HEK293 (cell line): ENCODE measurements at regions not wholly inside any gene's neighbourhood (a gene's known extent, or its start where the extent isn't known, plus 50 kb on each side); places are given as distances from the start of the nearest gene placed in this dataset.

ENCODE experiments used
- CTCF ChIA-PET: fragments of 350-600 bp; formaldehyde crosslinking; extraction: SDS; loops from one replicate; lab custom pipeline; 2021; ENCODE audit warnings: antibody characterized with exemption; lab: Yijun Ruan, JAX
- POLR2A ChIA-PET: fragments of 300-600 bp; formaldehyde crosslinking; extraction: SDS; loops from one replicate; lab custom pipeline; 2020; ENCODE audit warnings: antibody characterized with exemption, inconsistent platforms; lab: Yijun Ruan, JAX
- H3K27ac ChIP-seq: fragments of 200-500 bp; sonication (Bioruptor generic); 2 replicates; pipeline ENCODE4 v1.5.1; 2014; ENCODE audit warnings: low read depth, low read length, control low read depth, inconsistent platforms; ENCODE audit errors: extremely low read depth
- H3K36me3 ChIP-seq, 2 experiments: fragments of 200-500 bp in 1 of 2; sonication (Bioruptor generic) in 1 of 2; 1 replicate in 1 of 2; 2 replicates in 1 of 2; pipeline ENCODE4 v1.5.1; 2014 to 2017; ENCODE audit warnings: inconsistent platforms in 2 of 2, low read length in 2 of 2; ENCODE audit not compliant: control insufficient read depth in 2 of 2, insufficient read depth in 1 of 2
- H3K4me1 ChIP-seq: fragments of 200-500 bp; sonication (Bioruptor generic); 2 replicates; pipeline ENCODE4 v1.5.1; 2014; ENCODE audit warnings: mild to moderate bottlenecking, low read length, inconsistent platforms; ENCODE audit not compliant: control insufficient read depth, insufficient read depth
- H3K4me3 ChIP-seq: 2 replicates; pipeline ENCODE4 v1.5.1; 2011; ENCODE audit warnings: low read depth, mild to moderate bottlenecking, control low read depth, low read length, moderate library complexity
- H3K9me3 ChIP-seq: fragments of 200-500 bp; sonication (Bioruptor generic); 2 replicates; pipeline ENCODE4 v1.5.1; 2014; ENCODE audit warnings: low read depth, low read length, inconsistent platforms; ENCODE audit not compliant: control insufficient read depth, insufficient read depth
- EGR2 ChIP-seq: fragments of 450-650 bp; formaldehyde crosslinking; IDR thresholded peaks from 2 replicates; pipeline ENCODE4 v1.5.1; 2016; ENCODE audit warnings: low read depth, missing biosample characterization, missing genetic modification characterization
- RBAK ChIP-seq: fragments of 450-650 bp; formaldehyde crosslinking; IDR thresholded peaks from 2 replicates; pipeline ENCODE4 v1.5.1; 2016; ENCODE audit warnings: missing biosample characterization, missing genetic modification characterization
- ZBTB21 ChIP-seq: fragments of 450-650 bp; formaldehyde crosslinking; IDR thresholded peaks from 2 replicates; pipeline ENCODE4 v1.5.1; 2017; ENCODE audit warnings: missing biosample characterization, missing genetic modification characterization
- ZBTB7A ChIP-seq: fragments of 450-650 bp; formaldehyde crosslinking; IDR thresholded peaks from 2 replicates; pipeline ENCODE4 v1.5.1; 2016; ENCODE audit warnings: low read depth, missing biosample characterization, missing genetic modification characterization
- ZFHX2 ChIP-seq: fragments of 450-650 bp; formaldehyde crosslinking; conservative IDR thresholded peaks from 2 replicates; pipeline ENCODE4 v1.5.1; 2016; ENCODE audit warnings: missing biosample characterization, missing genetic modification characterization
- ZFP69B ChIP-seq: fragments of 450-650 bp; formaldehyde crosslinking; IDR thresholded peaks from 2 replicates; pipeline ENCODE4 v1.5.1; 2016; ENCODE audit warnings: missing biosample characterization, missing genetic modification characterization
- ZNF24 ChIP-seq: fragments of 450-650 bp; formaldehyde crosslinking; IDR thresholded peaks from 2 replicates; pipeline ENCODE4 v1.5.1; 2016; ENCODE audit warnings: missing biosample characterization, missing genetic modification characterization
- ZNF302 ChIP-seq: fragments of 450-650 bp; formaldehyde crosslinking; IDR thresholded peaks from 2 replicates; pipeline ENCODE4 v1.5.1; 2016; ENCODE audit warnings: missing biosample characterization, missing genetic modification characterization, low read depth
- ZNF521 ChIP-seq: fragments of 450-650 bp; formaldehyde crosslinking; IDR thresholded peaks from 2 replicates; pipeline ENCODE4 v1.5.1; 2017; ENCODE audit warnings: missing biosample characterization, mild to moderate bottlenecking, missing genetic modification characterization
- ZNF660 ChIP-seq: fragments of 450-650 bp; IDR thresholded peaks from 2 replicates; pipeline ENCODE4 v1.5.1; 2018; ENCODE audit warnings: missing biosample characterization, mild to moderate bottlenecking, missing genetic modification characterization
- ZNF792 ChIP-seq: fragments of 450-650 bp; formaldehyde crosslinking; IDR thresholded peaks from 2 replicates; pipeline ENCODE4 v1.5.1; 2016; ENCODE audit warnings: missing biosample characterization, missing genetic modification characterization
- TF ChIP-seq, protein P1 (sequence below): fragments of 450-650 bp; formaldehyde crosslinking; IDR thresholded peaks from 2 replicates; pipeline ENCODE4; 2016; ENCODE audit warnings: missing biosample characterization, missing genetic modification characterization
- TF ChIP-seq, protein P2 (sequence below): fragments of 450-650 bp; formaldehyde crosslinking; IDR thresholded peaks from 2 replicates; pipeline ENCODE4 v1.5.1; 2016; ENCODE audit warnings: missing biosample characterization, missing genetic modification characterization

DNA sequence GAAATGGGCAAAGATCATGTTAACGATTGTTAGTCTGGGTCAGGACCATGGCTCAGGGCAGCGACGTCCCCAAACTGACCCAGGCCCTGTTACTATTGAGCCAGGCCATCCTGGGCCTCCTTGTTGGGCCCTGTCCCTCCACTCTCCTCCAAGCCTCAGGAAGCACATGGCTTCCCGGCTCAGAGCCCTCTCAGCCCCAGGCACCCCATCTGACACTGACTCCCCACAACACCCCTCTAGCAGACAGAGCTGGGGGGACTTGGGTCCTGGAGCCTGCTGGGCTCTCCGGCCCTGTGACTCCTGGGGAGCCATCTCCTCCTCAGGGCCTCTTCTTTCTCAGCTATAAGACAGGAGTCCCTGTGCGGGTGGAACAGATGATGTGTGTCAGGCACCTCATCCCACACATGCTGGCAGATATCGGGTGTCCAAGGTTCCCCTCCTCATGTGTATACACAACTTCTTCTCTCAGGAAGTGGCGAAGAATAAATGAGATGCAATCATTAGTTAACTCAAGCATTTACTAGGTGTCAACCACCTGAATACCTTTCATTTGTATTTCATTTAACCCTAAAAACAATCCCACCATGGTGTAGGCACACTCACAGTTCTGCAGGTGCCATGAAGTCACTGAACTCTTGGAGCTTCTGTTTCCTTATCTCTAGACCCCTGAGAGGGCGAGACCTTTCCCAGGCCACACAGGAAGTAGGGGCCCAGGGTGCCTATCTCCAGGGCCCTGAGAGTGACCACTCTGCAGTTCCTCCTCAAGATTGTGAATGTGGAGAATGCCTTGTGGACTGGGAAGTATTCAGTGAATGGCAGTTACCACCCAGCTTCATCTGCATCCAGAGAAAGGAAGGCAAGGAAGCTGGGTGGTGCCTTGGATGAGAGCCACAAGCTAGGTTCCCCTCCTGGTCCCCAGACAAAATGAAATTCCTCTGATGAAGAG lies 282.5 kb upstream of the TLE3 start:
- Histone ChIP-seq H3K36me3 (no peaks in the 10 kb centered on the region), H3K4me1 (peaks cover 2% of the 10 kb centered on the region; the same call in 1 of the 2 replicates), H3K9me3 (no peaks in the 10 kb centered on the region), H3K27ac (no peak overlapping the region), H3K4me3 (no peak overlapping the region)
- ChIA-PET CTCF (no interaction called here), POLR2A (interaction anchor here (0.6 kb wide), 1 partner anchor 148 kb away, joined by 3 read pairs; no protein-coding TSS in a partner anchor)
- TF ChIP-seq ZFHX2 (tag by site-specific recombination) = peak; percentile 28; the same call in 1 of the 2 replicates
- no peak for TF ChIP-seq ZNF792 (tag by site-specific recombination)
- TF ChIP-seq RBAK = no peak
- TF ChIP-seq, protein P1, sequence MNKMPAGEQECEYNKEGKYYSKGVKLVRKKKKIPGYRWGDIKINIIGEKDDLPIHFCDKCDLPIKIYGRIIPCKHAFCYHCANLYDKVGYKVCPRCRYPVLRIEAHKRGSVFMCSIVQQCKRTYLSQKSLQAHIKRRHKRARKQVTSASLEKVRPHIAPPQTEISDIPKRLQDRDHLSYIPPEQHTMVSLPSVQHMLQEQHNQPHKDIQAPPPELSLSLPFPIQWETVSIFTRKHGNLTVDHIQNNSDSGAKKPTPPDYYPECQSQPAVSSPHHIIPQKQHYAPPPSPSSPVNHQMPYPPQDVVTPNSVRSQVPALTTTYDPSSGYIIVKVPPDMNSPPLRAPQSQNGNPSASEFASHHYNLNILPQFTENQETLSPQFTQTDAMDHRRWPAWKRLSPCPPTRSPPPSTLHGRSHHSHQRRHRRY = no peak
- TF ChIP-seq, protein P2, sequence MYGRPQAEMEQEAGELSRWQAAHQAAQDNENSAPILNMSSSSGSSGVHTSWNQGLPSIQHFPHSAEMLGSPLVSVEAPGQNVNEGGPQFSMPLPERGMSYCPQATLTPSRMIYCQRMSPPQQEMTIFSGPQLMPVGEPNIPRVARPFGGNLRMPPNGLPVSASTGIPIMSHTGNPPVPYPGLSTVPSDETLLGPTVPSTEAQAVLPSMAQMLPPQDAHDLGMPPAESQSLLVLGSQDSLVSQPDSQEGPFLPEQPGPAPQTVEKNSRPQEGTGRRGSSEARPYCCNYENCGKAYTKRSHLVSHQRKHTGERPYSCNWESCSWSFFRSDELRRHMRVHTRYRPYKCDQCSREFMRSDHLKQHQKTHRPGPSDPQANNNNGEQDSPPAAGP (tag by site-specific recombination) = no peak

DNA sequence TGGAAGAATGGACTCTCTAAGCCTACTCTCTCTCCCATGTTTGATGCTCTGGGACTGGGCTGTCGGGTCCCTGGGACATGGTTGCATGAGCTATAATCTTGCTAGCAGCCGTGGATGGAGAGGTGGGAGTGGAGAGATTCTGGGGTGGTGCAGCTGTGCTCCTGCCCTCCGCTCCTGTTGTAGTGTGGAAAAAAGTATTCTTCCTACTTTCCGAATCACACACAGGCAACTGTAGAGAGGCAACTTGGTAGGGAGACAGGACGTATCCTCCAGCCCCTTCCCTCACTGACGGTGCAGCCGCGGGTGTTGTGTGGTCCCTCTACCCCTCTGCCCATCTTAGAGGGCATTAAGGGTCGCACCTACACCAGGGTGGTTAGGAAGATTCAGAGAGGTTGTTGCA lies 281.4 kb upstream of the TLE3 start:
- POLR2A ChIA-PET = no interaction called here
- no peak overlapping the region for H3K4me3 ChIP-seq

DNA sequence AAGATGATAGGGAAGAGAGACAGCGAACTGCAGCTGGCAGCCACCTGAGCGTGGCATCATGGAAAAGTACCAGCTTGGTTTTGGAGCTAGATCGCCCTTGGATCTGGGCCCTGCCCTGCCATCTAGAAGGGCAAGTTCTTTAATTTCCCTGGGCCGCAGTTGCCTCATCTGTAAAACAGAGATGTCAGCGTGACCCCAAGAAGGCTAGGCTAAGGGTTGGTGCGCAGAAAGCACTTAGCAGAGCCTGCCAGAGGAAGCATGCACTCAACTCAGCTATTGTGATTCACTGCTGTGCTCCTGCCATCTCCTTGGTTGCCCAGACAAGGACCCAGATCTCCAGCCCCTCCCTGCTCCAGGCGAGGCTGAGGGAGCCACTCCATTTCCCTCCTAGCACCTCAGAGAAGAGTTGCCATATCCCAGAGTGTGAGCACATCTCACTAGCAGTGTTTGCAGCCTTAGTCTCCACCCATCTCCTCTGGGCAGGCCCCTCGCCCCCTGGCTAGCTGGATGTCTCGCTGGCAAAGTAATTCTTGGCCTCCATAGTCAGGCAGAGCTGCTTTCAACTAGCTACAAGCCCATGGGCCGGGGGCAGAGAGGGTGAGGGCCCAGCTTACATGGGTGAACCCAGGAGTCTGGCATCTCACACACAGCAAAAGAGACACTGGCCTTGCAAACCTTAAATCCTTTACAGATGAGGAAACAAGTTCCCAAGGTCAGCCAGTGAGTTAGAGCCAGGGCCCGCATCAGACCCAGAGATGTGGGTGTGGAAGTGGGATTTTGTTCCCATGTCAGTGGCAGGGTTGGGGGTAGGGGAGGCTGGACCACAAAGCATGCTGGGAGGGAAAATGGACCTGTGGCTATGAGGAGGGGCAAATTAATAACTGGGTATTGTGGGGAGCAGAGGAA lies 280.7 kb upstream of the TLE3 start:
- H3K27ac ChIP-seq = no peak overlapping the region
- no peaks in the 10 kb centered on the region for H3K9me3 ChIP-seq
- peaks cover 2% of the 10 kb centered on the region; the same call in 1 of the 2 replicates for H3K4me1 ChIP-seq
- POLR2A ChIA-PET = interaction anchor here (0.7 kb wide), 1 partner anchor 24 kb away, joined by 3 read pairs; no protein-coding TSS in a partner anchor
- H3K4me3 ChIP-seq = no peak overlapping the region
- TF ChIP-seq EGR2 (no peak), ZFHX2 (tag by site-specific recombination) (peak; percentile 26; the same call in 1 of the 2 replicates)
- no peaks in the 10 kb centered on the region for H3K36me3 ChIP-seq
- CTCF ChIA-PET = interaction anchor here (1.8 kb wide), 1 partner anchor 89 kb away, joined by 7 read pairs; no protein-coding TSS in a partner anchor

More for the DNA sequence above, 281.4 kb upstream of the TLE3 start:
- CTCF ChIA-PET = no interaction called here
- H3K36me3 ChIP-seq = no peaks in the 10 kb centered on the region
- TF ChIP-seq ZBTB7A (tag by site-specific recombination) (no peak), ZBTB21 (tag by site-specific recombination) (no peak), ZNF521 (tag by site-specific recombination) (no peak), ZNF24 (tag by site-specific recombination) (no peak), ZNF302 (tag by site-specific recombination) (no peak), ZFP69B (tag by site-specific recombination) (no peak), ZNF660 (no peak)
- peaks cover 2% of the 10 kb centered on the region; the same call in 1 of the 2 replicates for H3K4me1 ChIP-seq
- H3K27ac ChIP-seq = no peak overlapping the region
- no peaks in the 10 kb centered on the region for H3K9me3 ChIP-seq
